GM19043 (cell line): ENCODE measurements at regions not wholly inside any gene's neighbourhood (a gene's known extent, or its start where the extent isn't known, plus 50 kb on each side); places are given as distances from the start of the nearest gene placed in this dataset.

ENCODE experiments used
- ATAC-seq: cut with Tn5 transposase; IDR thresholded peaks from one replicate; pipeline ENCODE4 v1.9.1; 2021; ENCODE audit warnings: low read depth; ENCODE audit not compliant: unreplicated experiment

DNA sequence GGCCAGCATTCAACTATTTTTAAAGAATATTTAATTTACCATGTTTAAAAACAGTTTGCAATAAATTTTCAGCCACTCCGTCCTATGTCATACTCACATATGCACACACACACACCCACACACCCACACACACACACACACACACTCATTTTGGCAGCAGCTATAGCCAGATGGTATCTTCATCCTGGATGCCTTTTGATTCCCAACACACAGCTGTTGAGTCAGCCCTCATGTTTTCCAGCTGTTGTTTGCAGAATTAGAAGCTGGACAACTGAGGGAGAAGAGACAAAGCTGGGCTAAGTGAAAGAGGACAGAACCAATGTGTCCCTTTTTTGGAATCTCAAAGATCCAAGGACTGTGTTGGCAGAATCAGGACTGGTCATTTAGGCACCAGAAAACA is 80.0 kb upstream of the EGLN3 start:
- no peak for ATAC-seq

GRCh38 chr14:34029921-34030334 is 79.1 kb upstream of the EGLN3 start:
- no peak for ATAC-seq

DNA sequence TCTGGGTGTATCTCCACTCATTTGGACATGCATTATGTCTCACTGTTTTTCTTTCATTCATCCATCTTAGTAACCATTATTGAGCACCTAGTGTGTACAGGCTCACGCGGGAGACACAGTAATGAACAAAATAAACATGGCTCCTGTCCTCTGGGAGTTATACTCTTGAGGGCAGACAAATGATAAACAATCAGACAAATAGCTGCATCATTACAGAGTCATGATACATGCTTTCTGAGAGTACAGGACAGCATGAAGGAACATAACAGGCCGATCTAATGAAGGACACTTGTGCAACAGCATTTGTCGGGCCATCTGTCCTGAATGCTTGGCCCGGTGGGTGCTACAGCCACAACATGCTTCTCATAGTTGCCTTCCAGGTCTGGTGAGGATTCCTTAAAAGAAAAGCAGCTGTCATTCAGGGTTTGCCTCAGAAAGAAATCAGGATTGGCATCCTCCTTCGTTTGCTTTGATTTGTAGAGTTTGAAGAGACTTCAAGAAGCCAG is 77.2 kb upstream of the EGLN3 start:
- ATAC-seq: no peak

DNA sequence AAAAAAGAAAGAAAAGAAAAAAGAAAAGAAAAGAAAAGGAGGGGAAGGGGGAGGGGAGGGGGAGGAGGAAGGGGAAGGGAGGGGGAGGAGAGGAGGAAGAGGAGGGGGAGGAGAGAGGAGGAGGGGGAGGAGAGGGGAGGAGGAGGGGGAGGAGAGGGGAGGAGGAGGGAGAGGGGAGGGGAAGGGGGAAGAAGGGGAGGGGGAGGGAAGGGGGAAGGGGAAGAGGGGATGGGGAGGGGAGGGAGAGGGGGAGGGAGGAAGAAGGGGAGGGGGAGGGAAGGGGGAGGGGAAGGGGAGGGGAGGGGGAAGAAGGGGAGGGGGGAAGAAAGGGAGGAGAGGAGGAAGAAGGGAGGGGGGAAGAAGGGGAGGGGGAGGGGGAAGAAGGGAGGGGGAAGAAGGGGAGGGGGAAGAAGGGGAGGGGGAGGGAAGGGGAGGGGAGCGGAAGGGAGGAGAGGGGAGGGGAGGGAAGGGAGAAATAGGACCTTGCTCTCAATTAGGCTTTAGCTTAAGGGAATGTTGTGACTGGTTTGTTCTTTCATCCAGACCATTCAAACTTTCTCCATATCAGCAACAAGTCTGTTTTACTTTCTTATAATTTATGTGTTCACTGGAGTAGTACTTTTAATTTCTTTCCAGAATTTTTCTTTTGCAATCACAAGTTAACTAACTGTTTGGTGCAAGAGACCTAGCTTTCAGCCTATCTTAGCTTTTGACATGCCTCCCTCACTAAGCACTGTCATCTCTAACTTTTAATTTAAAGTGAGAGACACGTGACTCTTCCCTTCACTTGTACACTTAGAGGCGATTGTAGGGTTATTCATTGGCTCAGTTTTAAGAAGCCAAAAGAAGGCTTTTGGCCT is 76.5 kb upstream of the EGLN3 start:
- ATAC-seq: no peak

GRCh38 chr14:34025325-34026017 is 74.6 kb upstream of the EGLN3 start:
- ATAC-seq: no peak

DNA sequence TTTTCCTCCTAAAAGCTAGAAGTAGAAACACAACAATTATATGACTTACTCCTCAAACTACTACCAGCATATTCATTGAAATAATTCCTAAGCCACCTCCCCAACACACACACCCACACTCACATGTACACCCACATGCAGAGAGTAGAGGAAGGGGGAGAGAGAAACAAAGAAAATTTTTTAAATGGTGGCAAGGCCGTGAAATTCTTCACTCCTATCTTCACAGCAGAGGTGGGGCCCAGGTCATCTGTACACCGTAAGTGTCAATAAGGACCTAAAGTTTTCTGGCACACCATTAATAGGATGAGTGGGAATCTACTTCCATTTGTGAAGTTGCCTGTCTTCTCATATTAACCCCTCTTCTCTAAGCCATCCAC is 73.9 kb upstream of the EGLN3 start:
- no peak for ATAC-seq

GRCh38 chr14:34023824-34024767 is 73.2 kb upstream of the EGLN3 start:
- no peak for ATAC-seq

- ATAC-seq: no peak
Observed at GRCh38 chr14:34021096-34021495, 70.2 kb upstream of the EGLN3 start.

DNA sequence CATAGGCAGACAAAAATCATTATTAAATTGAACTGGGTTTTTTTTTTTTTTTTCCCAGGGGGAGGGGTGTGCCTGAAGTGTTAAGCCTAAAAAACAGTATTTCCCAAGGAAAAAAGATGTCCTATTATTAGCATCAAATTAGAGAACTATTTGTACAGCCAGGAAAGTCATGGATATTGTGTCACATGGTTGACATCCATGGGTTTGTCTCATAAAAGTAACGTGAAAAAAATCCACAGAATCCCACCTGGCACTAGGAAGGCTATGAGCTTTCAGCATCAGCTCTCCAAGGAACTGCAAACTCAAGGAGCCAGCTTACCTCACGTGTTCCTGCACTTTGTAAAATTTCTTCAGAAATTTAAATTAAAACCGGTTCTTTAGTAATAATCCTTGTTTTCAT is 69.1 kb upstream of the EGLN3 start:
- ATAC-seq: no peak

GRCh38 chr14:34018564-34019244 is 67.8 kb upstream of the EGLN3 start:
- peak; percentile 63 for ATAC-seq

DNA sequence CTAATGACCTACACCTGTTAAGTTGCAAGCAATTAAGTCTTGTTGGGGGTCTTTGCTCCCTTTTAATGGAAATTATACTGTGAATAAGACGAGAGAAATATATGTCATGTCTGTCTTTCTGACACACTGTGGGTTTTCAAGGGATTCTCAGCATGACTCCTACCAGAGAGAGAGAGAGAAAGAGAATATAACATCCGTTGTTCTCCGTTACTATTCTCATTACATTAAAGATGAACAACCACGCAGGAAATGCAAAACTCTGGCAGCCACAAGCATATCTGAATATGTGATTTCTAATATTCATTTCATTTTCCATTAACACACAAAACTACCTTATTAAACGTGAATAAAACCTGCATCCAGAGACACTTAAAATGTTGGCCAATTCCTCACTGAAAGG is 67.3 kb upstream of the EGLN3 start:
- ATAC-seq: no peak

DNA sequence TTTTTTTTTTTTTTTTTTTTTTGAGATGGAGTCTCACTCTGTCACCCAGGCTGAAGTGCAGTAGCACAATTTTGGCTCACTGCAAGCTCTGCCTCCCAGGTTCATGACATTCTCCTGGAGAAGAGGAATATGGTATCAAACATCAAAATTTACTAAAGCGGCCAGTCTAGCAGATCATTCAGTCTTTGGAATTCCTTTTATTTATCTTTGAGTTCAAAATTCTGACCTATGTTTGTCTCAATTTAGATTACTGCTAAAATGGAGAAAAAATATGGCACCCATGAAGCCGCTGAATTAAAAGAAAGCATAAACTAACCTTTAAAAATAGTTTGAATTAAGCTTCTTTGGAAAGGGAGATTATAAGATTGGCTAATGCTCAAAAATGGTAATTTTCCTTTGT is 64.5 kb upstream of the EGLN3 start:
- ATAC-seq: no peak

DNA sequence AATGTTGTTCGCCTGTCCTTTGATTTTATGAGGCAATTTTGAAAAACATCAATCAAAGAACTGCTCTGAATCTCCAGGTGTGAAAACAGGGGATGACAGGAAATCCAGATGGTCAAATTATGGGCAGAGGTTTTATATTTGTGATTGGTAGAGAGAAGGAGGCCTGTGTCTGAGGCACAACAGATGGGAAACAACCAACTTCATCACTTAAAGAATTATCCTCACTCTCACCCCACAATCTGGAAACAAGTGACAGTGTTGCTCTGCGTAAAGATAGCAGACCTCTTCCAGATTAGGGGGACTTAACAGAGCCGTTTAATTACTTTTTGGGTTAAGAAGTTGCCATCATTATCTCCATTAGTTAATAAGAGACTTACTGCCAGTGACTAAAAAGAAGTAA is 64.1 kb upstream of the EGLN3 start:
- no peak for ATAC-seq

GRCh38 chr14:34013721-34014060 is 62.8 kb upstream of the EGLN3 start:
- ATAC-seq: peak; percentile 49

DNA sequence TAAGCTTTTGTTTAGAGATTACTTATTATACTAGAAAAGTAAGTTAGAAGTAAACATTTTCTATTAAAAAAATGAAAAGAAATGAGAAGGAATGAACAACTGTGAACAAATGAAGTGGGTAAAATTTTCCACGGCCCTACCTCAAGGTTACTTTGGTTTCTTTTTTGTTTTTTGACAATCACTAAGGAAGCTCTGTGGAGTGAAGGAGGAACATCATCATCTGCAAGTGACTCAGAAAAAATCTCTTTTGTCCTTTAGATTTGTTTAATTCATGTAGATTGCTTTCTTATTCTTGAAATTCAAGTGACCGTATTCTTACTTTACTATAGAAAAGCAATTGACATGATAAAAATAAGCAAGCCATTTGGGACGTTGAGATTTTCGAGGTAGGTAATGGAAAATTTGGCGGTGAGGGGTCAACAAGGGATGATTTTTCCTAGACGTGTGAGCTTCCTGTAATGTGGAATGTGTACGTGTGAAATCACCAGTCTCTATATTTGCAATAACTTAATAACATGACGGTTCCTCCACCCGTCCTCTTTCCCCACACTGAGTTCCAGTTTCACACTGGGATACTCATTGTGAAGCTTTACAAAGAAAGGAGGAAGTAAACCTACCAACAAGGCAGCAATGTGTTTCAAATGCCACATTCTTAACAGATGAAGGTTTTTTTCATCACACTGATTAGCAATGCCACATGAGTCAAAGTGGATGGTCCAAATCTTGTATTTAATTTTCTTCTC is 62.3 kb upstream of the EGLN3 start:
- ATAC-seq: peak; percentile 85

DNA sequence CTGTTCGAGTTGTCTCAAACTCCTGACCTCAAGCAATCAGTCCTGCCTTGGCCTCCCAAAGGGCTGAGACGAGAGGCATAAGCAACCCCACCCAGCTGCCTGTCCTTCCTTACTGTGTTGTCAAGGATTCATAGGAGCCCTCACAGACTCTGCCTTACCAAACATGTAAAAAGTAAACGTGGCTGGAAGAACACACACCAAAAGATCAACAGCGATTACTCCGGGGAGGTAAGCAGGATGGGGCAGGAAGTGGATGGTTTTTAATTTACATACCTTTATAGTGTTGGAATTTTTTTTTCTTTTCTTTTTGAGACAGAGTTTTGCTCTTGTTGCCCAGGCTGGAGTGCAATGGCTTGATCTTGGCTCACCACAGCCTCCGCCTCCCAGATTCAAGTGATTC is 61.5 kb upstream of the EGLN3 start:
- no peak for ATAC-seq

GRCh38 chr14:34009956-34010355 is 59.1 kb upstream of the EGLN3 start:
- no peak for ATAC-seq

DNA sequence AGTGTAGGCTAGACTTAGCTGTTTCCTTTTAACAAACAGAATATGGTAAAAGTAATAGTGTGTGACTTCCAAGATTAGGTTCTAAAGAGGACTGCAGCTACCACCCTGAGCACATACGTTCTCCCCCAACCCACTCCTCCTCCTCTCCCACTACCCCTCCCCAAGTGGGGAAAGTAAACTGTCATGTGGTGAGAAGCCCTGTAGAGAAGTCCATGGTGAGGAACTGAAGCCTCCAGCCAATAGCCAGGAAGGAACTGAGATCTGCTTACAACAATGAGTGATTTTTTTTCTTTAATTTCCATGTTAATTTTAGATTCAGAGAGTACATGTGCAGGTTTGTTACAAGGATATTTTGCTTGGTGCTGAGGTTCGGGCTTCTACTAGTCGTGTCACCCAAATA is 57.0 kb upstream of the EGLN3 start:
- no peak for ATAC-seq

DNA sequence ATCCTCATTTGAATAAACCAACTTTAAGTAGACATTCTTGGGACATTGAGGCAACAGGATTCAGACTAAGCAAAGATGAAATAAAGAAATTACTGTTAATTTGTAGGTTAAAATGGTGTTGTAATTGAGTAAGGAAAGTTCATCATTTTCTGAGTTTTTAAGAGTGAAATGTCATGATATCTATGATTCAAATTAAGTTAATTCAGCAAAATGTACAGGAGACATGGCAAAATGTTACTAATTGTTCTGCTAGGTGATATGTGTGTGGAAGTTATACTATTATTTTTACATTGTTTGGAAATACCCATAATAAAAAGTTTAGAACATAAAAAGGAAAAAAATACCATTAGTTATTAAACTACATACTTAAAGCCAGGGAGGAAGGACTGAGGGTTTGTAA is 55.0 kb upstream of the EGLN3 start:
- no peak for ATAC-seq

DNA sequence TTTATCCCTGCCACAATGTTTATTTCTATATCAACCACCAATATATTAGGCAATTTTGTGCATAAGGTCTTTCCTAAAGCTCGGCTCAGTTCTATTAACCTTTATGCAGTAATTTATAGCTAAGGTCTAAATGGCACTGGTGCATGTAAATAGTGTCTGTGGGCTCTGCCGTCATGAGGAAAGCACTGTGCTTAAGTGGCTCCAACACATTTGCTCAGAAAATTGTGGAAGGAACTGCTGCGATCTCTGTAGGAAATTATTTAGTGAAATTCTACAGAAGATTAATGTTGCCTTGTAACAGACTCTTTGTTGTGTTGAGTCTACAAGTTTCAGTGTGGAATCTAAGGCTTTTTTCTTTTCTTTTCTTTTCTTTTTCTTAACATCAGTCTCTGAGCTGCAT is 54.0 kb upstream of the EGLN3 start:
- ATAC-seq: no peak
